ENCODE measurements at regions not wholly inside any gene's neighbourhood (a gene's known extent, or its start where the extent isn't known, plus 50 kb on each side); places are given as distances from the start of the nearest gene placed in this dataset.

GRCh38 chr2:193810533-193810932 lies 1615.8 kb upstream of the TMEFF2 start:
- no peak overlapping the region for H3K27ac ChIP-seq
- DNase-seq (ENCODE audit: low spot score in 2 of 2) = no peak

GRCh38 chr2:193808877-193809276 lies 1614.1 kb upstream of the TMEFF2 start:
- Histone ChIP-seq H3K27ac (no peak overlapping the region), H3K4me1 (no peaks in the 10 kb centered on the region), H3K4me3 (no peak overlapping the region), H3K27me3 (no peaks in the 10 kb centered on the region), H3K36me3 (no peaks in the 10 kb centered on the region), H3K9me3 (no peaks in the 10 kb centered on the region)
- no peak for TF ChIP-seq CTCF (IDR thresholded peaks at IDR 0.05)
- DNase-seq (ENCODE audit: low spot score in 2 of 2) = no peak
- WGBS = 96% methylated on average over 1 of the region's 1 CpG

More at GRCh38 chr2:193810533-193810932, 1615.8 kb upstream of the TMEFF2 start:
- Histone ChIP-seq H3K4me1 (no peaks in the 10 kb centered on the region), H3K4me3 (no peak overlapping the region), H3K36me3 (no peaks in the 10 kb centered on the region), H3K27me3 (no peaks in the 10 kb centered on the region), H3K9me3 (no peaks in the 10 kb centered on the region)
- 65% methylated on average over 3 of the region's 3 CpGs for WGBS
- TF ChIP-seq EP300 (IDR thresholded peaks at IDR 0.05) (no peak), POLR2A (IDR thresholded peaks at IDR 0.05) (no peak), POLR2AphosphoS5 (IDR thresholded peaks at IDR 0.05) (no peak), CTCF (IDR thresholded peaks at IDR 0.05) (no peak)

GRCh38 chr2:193806088-193806774 lies 1611.5 kb upstream of the TMEFF2 start:
- H3K9me3 ChIP-seq = no peaks in the 10 kb centered on the region
- H3K36me3 ChIP-seq = no peaks in the 10 kb centered on the region
- no peaks in the 10 kb centered on the region for H3K27me3 ChIP-seq
- H3K27ac ChIP-seq = no peak overlapping the region
- 76% methylated on average over 6 of the region's 6 CpGs for WGBS
- H3K4me3 ChIP-seq = no peak overlapping the region
- no peak for DNase-seq (ENCODE audit: low spot score in 2 of 2)
- H3K4me1 ChIP-seq = no peaks in the 10 kb centered on the region
- TF ChIP-seq POLR2AphosphoS5 (IDR thresholded peaks at IDR 0.05) (no peak), EP300 (IDR thresholded peaks at IDR 0.05) (no peak), POLR2A (IDR thresholded peaks at IDR 0.05) (no peak), CTCF (IDR thresholded peaks at IDR 0.05) (no peak)

GRCh38 chr2:193796847-193797246 lies 1602.1 kb upstream of the TMEFF2 start:
- WGBS = 47% methylated on average over 1 of the region's 1 CpG
- no peak for DNase-seq (ENCODE audit: low spot score in 2 of 2)
- Histone ChIP-seq H3K4me1 (no peaks in the 10 kb centered on the region), H3K27ac (no peak overlapping the region), H3K4me3 (no peak overlapping the region), H3K27me3 (no peaks in the 10 kb centered on the region), H3K9me3 (no peaks in the 10 kb centered on the region), H3K36me3 (no peaks in the 10 kb centered on the region)
- no peak for TF ChIP-seq CTCF (IDR thresholded peaks at IDR 0.05)
- no peak for TF ChIP-seq POLR2A (IDR thresholded peaks at IDR 0.05)
- no peak for TF ChIP-seq EP300 (IDR thresholded peaks at IDR 0.05)
- no peak for TF ChIP-seq POLR2AphosphoS5 (IDR thresholded peaks at IDR 0.05)

GRCh38 chr2:193793914-193794313 lies 1599.2 kb upstream of the TMEFF2 start:
- Histone ChIP-seq H3K4me1 (no peaks in the 10 kb centered on the region), H3K9me3 (no peaks in the 10 kb centered on the region), H3K27me3 (no peaks in the 10 kb centered on the region), H3K4me3 (no peak overlapping the region), H3K36me3 (no peaks in the 10 kb centered on the region), H3K27ac (no peak overlapping the region)
- no peak for TF ChIP-seq EP300 (IDR thresholded peaks at IDR 0.05)
- WGBS = 64% methylated on average over 6 of the region's 6 CpGs
- DNase-seq (ENCODE audit: low spot score in 2 of 2) = no peak

- no peak overlapping the region for H3K4me3 ChIP-seq
- no peaks in the 10 kb centered on the region for H3K36me3 ChIP-seq
- H3K27me3 ChIP-seq = no peaks in the 10 kb centered on the region
- no peaks in the 10 kb centered on the region for H3K4me1 ChIP-seq
- no peaks in the 10 kb centered on the region for H3K9me3 ChIP-seq
- WGBS = 55% methylated on average over 2 of the region's 2 CpGs
- TF ChIP-seq POLR2AphosphoS5 (IDR thresholded peaks at IDR 0.05) (no peak), CTCF (IDR thresholded peaks at IDR 0.05) (no peak)
- no peak for DNase-seq (ENCODE audit: low spot score in 2 of 2)
- no peak overlapping the region for H3K27ac ChIP-seq
Measured at GRCh38 chr2:193783681-193784080, 1588.9 kb upstream of the TMEFF2 start.

Measured in suprapubic skin (tissue), 4 donors.